Endothelial cell (in vitro differentiated cells): ENCODE measurements at regions not wholly inside any gene's neighbourhood (a gene's known extent, or its start where the extent isn't known, plus 50 kb on each side); places are given as distances from the start of the nearest gene placed in this dataset.

Source experiments
- DNase-seq: peaks from one replicate; pipeline ENCODE4 v3.0.0; 2021; ENCODE audit warnings: low spot score
- H3K27ac Mint-ChIP-seq: one replicate; pipeline ENCODE4 v1.8.0; 2021; ENCODE audit warnings: mixed read lengths, inconsistent platforms; ENCODE audit not compliant: unreplicated experiment
- H3K27me3 Mint-ChIP-seq: one replicate; pipeline ENCODE4 v1.8.0; 2021; ENCODE audit warnings: mild to moderate bottlenecking, moderate library complexity, mixed read lengths, inconsistent platforms; ENCODE audit not compliant: unreplicated experiment
- H3K36me3 Mint-ChIP-seq: one replicate; pipeline ENCODE4 v1.8.0; 2021; ENCODE audit warnings: mild to moderate bottlenecking, low read depth, mixed read lengths, inconsistent platforms; ENCODE audit not compliant: unreplicated experiment
- H3K4me1 Mint-ChIP-seq: one replicate; pipeline ENCODE4 v1.8.0; 2021; ENCODE audit warnings: mild to moderate bottlenecking, mixed read lengths, inconsistent platforms; ENCODE audit not compliant: unreplicated experiment
- H3K4me3 Mint-ChIP-seq: one replicate; pipeline ENCODE4 v1.8.0; 2021; ENCODE audit warnings: mild to moderate bottlenecking, mixed read lengths, inconsistent platforms; ENCODE audit not compliant: unreplicated experiment
- H3K9me3 Mint-ChIP-seq: one replicate; pipeline ENCODE4 v1.8.0; 2021; ENCODE audit warnings: mixed read lengths, inconsistent platforms; ENCODE audit not compliant: unreplicated experiment
- TF ChIP-seq, protein P1 (sequence below): fragments of 200-600 bp; sonication (generic); IDR thresholded peaks from one replicate; pipeline ENCODE4 v1.5.0; 2021; ENCODE audit warnings: antibody characterized with exemption; ENCODE audit not compliant: unreplicated experiment

DNA sequence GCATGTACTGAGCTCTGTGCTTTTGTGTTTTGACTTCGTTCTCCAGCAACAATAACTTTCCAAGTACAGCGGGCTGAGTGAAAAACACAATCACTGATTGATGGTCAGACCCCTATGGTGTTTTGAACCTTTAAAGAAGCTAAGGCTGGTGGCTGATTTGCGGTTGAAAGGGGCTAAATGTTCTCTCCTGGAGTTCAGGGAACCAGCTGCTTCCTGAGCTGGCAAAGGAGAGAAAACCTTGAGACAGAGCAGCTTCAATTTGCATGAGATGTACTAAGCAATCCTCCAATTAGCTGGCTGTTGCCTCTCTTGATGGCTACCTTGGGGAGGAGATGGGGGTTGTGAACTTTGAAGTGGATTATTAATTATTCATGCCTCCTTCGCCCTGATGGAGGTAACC lies 546.7 kb upstream of the SEL1L start:
- Mint-ChIP-seq H3K4me3 (no peak overlapping the region), H3K27me3 (no peaks in the 10 kb centered on the region), H3K27ac (no peak overlapping the region), H3K9me3 (peaks cover 11% of the 10 kb centered on the region), H3K4me1 (no peaks in the 10 kb centered on the region), H3K36me3 (peaks cover 4% of the 10 kb centered on the region)
- no peak for DNase-seq
- TF ChIP-seq, protein P1, sequence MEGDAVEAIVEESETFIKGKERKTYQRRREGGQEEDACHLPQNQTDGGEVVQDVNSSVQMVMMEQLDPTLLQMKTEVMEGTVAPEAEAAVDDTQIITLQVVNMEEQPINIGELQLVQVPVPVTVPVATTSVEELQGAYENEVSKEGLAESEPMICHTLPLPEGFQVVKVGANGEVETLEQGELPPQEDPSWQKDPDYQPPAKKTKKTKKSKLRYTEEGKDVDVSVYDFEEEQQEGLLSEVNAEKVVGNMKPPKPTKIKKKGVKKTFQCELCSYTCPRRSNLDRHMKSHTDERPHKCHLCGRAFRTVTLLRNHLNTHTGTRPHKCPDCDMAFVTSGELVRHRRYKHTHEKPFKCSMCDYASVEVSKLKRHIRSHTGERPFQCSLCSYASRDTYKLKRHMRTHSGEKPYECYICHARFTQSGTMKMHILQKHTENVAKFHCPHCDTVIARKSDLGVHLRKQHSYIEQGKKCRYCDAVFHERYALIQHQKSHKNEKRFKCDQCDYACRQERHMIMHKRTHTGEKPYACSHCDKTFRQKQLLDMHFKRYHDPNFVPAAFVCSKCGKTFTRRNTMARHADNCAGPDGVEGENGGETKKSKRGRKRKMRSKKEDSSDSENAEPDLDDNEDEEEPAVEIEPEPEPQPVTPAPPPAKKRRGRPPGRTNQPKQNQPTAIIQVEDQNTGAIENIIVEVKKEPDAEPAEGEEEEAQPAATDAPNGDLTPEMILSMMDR: no peak

DNA sequence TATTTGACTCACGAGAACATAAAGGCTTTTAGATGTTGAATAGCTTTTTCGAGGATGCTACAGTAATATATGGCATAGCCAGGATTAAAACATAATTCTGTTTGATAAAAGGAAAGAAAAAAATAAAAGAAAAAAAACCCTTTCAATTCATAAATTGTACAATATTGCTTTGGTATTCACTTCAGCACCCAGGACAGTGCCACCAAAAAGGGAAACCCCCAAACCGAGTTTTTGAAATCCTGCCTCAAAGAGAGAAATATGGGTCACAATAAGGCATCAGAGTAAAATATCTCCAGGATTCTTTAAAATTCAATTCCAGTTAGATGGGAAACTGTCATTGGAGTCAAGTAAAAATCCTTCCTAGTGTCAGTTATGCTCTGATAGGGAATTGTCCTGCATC lies 551.2 kb upstream of the SEL1L start:
- no peak overlapping the region for H3K4me3 Mint-ChIP-seq
- TF ChIP-seq, protein P1: no peak
- peaks cover 11% of the 10 kb centered on the region for H3K9me3 Mint-ChIP-seq
- no peaks in the 10 kb centered on the region for H3K4me1 Mint-ChIP-seq
- H3K36me3 Mint-ChIP-seq: no peaks in the 10 kb centered on the region
- DNase-seq: no peak
- no peaks in the 10 kb centered on the region for H3K27me3 Mint-ChIP-seq
- H3K27ac Mint-ChIP-seq: no peak overlapping the region

- TF ChIP-seq, protein P1: no peak
- no peak overlapping the region for H3K4me3 Mint-ChIP-seq
- H3K27ac Mint-ChIP-seq: no peak overlapping the region
- H3K4me1 Mint-ChIP-seq: no peaks in the 10 kb centered on the region
- peaks cover 7% of the 10 kb centered on the region for H3K9me3 Mint-ChIP-seq
- no peak for DNase-seq
- no peaks in the 10 kb centered on the region for H3K36me3 Mint-ChIP-seq
- no peaks in the 10 kb centered on the region for H3K27me3 Mint-ChIP-seq
Measured at GRCh38 chr14:82091097-82091496, 557.4 kb upstream of the SEL1L start.

- TF ChIP-seq, protein P1: no peak
- no peaks in the 10 kb centered on the region for H3K4me1 Mint-ChIP-seq
- no peaks in the 10 kb centered on the region for H3K36me3 Mint-ChIP-seq
- no peak for DNase-seq
- H3K27me3 Mint-ChIP-seq: peaks cover 2% of the 10 kb centered on the region
- no peak overlapping the region for H3K4me3 Mint-ChIP-seq
- H3K27ac Mint-ChIP-seq: no peak overlapping the region
- peaks cover 17% of the 10 kb centered on the region for H3K9me3 Mint-ChIP-seq
Measured at GRCh38 chr14:82094829-82095345, 561.2 kb upstream of the SEL1L start.

- Mint-ChIP-seq H3K4me3 (no peak overlapping the region), H3K4me1 (no peaks in the 10 kb centered on the region), H3K27me3 (peaks cover 2% of the 10 kb centered on the region), H3K27ac (no peak overlapping the region), H3K9me3 (peaks cover 17% of the 10 kb centered on the region), H3K36me3 (peaks cover 4% of the 10 kb centered on the region)
- DNase-seq: no peak
- TF ChIP-seq, protein P1: no peak
Measured at GRCh38 chr14:82104013-82104412, 570.4 kb upstream of the SEL1L start.
